Esophagus (tissue), 2 donors: ENCODE measurements at regions not wholly inside any gene's neighbourhood (a gene's known extent, or its start where the extent isn't known, plus 50 kb on each side); places are given as distances from the start of the nearest gene placed in this dataset.

Experiments used
- H3K27ac ChIP-seq, 2 donors: one replicate each; pipeline ENCODE4 v1.5.1; 2013; ENCODE audit warnings: low read depth in 2 of 2, mild to moderate bottlenecking in 2 of 2, inconsistent platforms in 1 of 2, low read length in 1 of 2, moderate library complexity in 1 of 2
- H3K27me3 ChIP-seq, 2 donors: one replicate each; pipeline ENCODE4 v1.6.1; 2013; ENCODE audit warnings: low read length in 2 of 2, control low read depth in 1 of 2, mild to moderate bottlenecking in 1 of 2; ENCODE audit not compliant: insufficient read depth in 2 of 2, control insufficient read depth in 1 of 2
- H3K36me3 ChIP-seq, 2 donors: one replicate each; pipeline ENCODE4 v1.6.1; 2013; ENCODE audit warnings: low read length in 1 of 2; ENCODE audit not compliant: control insufficient read depth in 2 of 2, insufficient read depth in 2 of 2
- H3K4me1 ChIP-seq, 2 donors: one replicate each; pipeline ENCODE4 v1.6.1; 2013; ENCODE audit warnings: low read length in 1 of 2; ENCODE audit not compliant: control insufficient read depth in 2 of 2, insufficient read depth in 2 of 2
- H3K4me3 ChIP-seq, 2 donors: one replicate each; pipeline ENCODE4 v1.5.1; 2013; ENCODE audit warnings: low read length in 2 of 2, mild to moderate bottlenecking in 2 of 2, low read depth in 1 of 2, moderate library complexity in 1 of 2
- H3K9me3 ChIP-seq, 2 donors: one replicate each; pipeline ENCODE4 v1.6.1; 2013; ENCODE audit warnings: mild to moderate bottlenecking in 2 of 2, low read depth in 1 of 2, low read length in 1 of 2, moderate library complexity in 1 of 2; ENCODE audit not compliant: control insufficient read depth in 2 of 2, insufficient read depth in 1 of 2
- WGBS, 2 donors: extraction: QIAGEN DNeasy Blood & Tissue Kit; methylation state at CpG; one replicate each; pipeline ENCODE4 v1.1.7; 2013; 5-methylcytosine and 5-hydroxymethylcytosine counted together
- donor health status: healthy with polysubstance abuse.
- donor health status: Bipolar disorder and iron deficiency.

DNA sequence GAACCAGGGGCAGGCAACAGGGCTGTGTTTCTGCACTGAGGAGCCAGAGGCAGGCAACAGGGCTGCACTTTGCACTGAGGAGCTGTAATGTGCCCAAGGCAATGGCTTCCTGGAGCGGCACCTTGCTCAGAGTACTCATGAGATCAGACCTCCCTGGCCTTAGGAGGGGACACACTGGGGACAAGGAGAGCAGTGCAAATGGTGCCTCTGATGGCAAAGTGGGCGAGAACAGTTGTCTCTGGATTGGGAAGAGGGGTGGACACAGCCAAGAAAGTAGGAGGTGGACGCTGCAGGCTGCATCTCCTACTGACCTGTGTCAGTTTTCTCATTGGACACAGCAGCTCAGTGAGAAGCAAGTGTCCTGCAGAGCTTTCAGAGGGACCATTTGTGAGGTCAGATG is 1443.3 kb downstream of the TBC1D22A start:
- Histone ChIP-seq H3K4me3 (no peak overlapping the region), H3K27ac (no peak overlapping the region), H3K36me3 (no peaks in the 10 kb centered on the region), H3K9me3 (peaks cover 0 to 2% of the 10 kb centered on the region in 2 donors), H3K4me1 (no peaks in the 10 kb centered on the region), H3K27me3 (no peaks in the 10 kb centered on the region)
- WGBS, 2 donors = 74 to 78% methylated on average over 3 of the region's 3 CpGs

DNA sequence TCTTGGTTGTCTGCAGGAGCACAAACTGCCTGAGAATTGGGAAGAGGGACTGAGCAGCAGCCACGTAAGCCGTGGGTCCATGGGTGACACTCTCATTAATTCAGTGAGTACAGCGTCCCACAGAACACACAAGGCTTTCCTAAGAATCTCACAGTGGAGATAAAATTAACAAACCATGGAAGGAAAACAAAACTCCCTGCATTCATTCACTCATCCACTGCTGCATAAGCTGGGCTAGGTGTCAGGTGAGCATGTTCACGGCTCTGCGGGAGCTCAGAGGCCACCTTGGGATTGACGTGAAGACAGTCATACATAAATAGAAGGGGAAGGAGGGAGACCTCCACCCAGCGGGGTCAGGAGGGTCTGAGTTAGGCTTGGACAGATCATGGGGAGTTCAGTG is 1442.7 kb downstream of the TBC1D22A start:
- H3K4me3 ChIP-seq = no peak overlapping the region
- WGBS, 2 donors = 69 to 75% methylated on average over 7 of the region's 7 CpGs
- H3K27ac ChIP-seq = no peak overlapping the region
- H3K36me3 ChIP-seq = no peaks in the 10 kb centered on the region
- H3K9me3 ChIP-seq = peaks cover 0 to 2% of the 10 kb centered on the region in 2 donors
- no peaks in the 10 kb centered on the region for H3K4me1 ChIP-seq
- no peaks in the 10 kb centered on the region for H3K27me3 ChIP-seq

DNA sequence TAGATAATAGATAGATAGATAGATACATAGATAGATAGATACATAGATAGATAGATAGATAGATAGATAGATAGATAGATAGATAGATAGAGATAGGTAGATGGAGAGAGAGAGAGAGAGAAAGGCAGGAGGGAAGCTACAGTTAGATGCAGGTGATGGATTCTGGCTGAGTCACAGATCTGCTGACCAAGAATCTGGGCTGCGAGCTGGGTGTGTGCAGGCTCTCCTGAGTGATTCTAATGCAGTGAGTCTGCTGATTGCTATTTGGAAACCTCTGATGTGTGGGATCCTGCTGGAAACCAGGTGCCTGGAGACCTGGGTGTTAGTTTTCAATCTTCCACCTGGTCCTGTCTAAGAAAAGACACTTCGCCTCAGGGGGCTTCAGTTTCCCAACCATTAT is 1441.8 kb downstream of the TBC1D22A start:
- Histone ChIP-seq H3K27me3 (no peaks in the 10 kb centered on the region), H3K36me3 (no peaks in the 10 kb centered on the region), H3K4me3 (no peak overlapping the region), H3K27ac (no peak overlapping the region), H3K9me3 (peaks cover 0 to 2% of the 10 kb centered on the region in 2 donors), H3K4me1 (no peaks in the 10 kb centered on the region)
- WGBS, 2 donors = 71 to 87% methylated on average over 2 of the region's 2 CpGs

DNA sequence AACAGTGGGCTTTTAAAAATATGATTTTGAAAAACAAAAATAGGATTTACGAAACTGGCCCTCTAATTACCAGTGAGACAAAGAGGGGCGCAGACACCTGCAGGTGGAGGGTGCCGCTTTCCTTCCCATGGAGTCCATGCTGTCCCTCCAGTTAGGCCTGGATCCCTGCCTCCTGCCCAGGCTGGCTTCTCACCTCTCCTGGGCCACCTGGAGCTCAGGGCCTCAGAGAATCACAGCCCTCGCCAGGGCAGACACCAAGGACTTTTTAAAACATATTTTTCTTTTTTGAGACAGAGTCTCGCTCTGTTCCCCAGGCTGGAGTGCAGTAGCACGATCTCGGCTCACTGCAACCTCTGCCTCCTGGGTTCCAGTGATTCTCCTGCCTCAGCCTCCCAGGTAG is 1437.2 kb downstream of the TBC1D22A start:
- Histone ChIP-seq H3K4me3 (no peak overlapping the region), H3K36me3 (no peaks in the 10 kb centered on the region), H3K27me3 (no peaks in the 10 kb centered on the region), H3K27ac (no peak overlapping the region), H3K4me1 (no peaks in the 10 kb centered on the region), H3K9me3 (no peaks in the 10 kb centered on the region)
- WGBS, 2 donors = 85 to 89% methylated on average over 7 of the region's 7 CpGs

DNA sequence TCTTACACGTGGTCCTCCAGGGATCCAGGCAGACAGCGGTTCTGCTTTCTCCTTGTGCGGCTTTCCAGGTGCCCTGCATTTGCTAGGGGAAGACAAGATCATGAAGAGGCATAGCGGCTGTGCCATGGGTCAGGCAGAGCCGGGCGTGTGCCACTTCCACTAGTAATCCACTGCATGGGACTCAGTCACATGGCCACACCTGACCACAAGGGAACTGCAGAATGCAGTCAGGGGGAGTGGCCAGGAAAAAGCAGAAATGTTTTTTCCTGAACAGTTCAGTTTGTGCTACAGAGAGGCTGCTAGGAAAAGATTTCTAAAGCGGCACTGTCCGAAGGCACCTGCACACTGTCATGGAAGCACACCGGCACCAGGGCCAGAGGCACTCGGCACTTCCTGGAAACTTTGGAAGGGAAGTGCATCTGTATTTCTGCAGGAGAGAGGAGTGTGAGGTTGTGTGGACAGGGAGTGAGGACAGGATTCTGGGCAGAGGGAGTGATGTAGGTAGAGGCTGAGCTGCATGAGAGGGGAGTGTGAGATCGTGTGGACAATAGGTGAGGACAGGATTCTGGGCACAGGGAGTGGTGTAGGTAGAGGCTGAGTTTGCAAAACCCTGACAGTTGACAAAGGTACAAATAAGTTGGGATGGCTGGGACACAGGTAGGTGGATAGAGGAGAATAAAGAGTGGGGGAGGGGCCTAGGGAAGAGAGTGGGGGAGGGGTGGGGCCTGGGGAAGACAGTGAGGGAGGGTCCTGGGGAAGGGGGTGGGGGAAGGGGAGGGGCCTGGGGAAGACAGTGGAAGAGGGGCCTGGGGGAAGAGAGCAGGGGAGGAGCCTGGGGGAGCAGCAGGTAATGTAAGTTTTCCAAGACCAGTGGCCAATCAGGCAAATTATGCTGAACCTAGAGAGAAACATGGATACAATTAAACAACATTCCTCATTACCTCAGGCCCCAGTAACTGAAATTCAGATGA is 1436.3 kb downstream of the TBC1D22A start:
- WGBS, 2 donors = 60 to 67% methylated on average over 11 of the region's 11 CpGs
- H3K36me3 ChIP-seq = no peaks in the 10 kb centered on the region

DNA sequence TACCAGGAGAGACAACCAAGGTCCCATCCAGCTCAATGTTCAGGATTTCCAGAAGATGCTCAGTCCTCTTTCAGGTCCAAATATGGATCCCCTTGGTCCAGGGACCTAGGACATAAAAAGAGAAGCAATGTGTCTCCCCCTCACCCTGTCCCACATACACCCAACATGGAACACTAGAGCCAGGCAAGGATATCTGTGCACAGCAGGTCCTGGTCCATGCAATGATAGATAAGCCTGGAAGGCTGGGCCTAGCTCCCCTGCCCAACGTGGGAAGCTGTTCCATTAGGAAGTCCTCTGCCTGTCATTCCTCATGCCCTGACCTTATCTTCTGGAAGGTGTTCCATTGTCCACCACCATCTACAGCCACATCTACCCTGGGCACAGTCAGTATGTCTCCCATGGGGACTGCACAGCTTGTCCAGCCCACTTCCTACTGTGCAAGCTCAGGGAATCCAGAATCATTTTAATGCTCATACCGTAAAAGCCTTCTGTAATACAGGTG is 1434.8 kb downstream of the TBC1D22A start:
- WGBS, 2 donors = 72 to 80% methylated on average over 2 of the region's 2 CpGs
- H3K27ac ChIP-seq = no peak overlapping the region

More for the DNA sequence above, 1436.3 kb downstream of the TBC1D22A start:
- H3K9me3 ChIP-seq = no peaks in the 10 kb centered on the region
- no peak overlapping the region for H3K4me3 ChIP-seq
- no peaks in the 10 kb centered on the region for H3K27me3 ChIP-seq
- no peak overlapping the region for H3K27ac ChIP-seq
- no peaks in the 10 kb centered on the region for H3K4me1 ChIP-seq

DNA sequence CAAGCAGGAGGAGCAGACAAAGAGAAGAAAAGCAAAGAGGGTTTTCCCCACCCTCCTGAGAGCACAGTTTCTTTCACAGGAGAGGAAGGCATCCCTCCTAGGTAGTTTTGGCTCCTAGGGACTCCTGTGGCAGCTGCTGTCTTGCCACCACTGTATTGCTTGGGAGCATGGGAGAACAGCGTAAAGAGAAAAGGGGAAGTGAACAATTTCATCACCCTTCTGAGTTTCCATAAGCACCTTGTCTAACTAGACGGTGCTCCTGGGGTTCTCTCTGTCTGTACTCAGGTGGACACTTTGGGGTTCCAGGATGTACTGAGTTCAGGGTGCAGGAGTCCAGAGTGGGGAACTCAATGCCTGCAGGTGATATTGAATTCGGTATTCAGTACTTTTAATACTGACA is 1430.5 kb downstream of the TBC1D22A start:
- no peaks in the 10 kb centered on the region for H3K36me3 ChIP-seq
- WGBS, 2 donors = 45 to 55% methylated on average over 3 of the region's 3 CpGs
- H3K27me3 ChIP-seq = no peaks in the 10 kb centered on the region
- H3K4me3 ChIP-seq = no peak overlapping the region
- H3K9me3 ChIP-seq = peaks cover 0 to 3% of the 10 kb centered on the region in 2 donors
- H3K27ac ChIP-seq = no peak overlapping the region
- no peaks in the 10 kb centered on the region for H3K4me1 ChIP-seq

More for the DNA sequence above, 1434.8 kb downstream of the TBC1D22A start:
- no peaks in the 10 kb centered on the region for H3K9me3 ChIP-seq
- H3K36me3 ChIP-seq = no peaks in the 10 kb centered on the region
- H3K4me3 ChIP-seq = no peak overlapping the region
- H3K4me1 ChIP-seq = no peaks in the 10 kb centered on the region
- H3K27me3 ChIP-seq = no peaks in the 10 kb centered on the region

DNA sequence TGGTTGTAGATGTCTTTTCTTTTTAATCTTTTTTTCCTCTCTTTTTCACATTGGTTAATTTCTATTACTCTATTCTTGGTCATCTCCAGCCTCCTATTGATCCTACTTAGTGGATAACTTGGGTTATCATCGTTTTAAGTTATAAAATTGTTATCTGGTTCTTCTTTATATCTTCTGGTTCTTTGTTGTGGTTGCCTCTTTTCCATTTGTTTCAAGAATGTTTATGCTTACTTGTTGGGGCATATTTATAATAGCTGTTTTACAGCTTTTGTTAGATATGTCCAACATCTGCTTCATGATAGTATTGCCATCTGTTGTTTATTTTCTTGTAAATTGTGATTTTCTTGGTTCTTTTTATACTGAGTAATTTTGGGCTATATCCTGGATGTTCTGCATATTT is 1429.6 kb downstream of the TBC1D22A start:
- no peaks in the 10 kb centered on the region for H3K27me3 ChIP-seq
- H3K27ac ChIP-seq = no peak overlapping the region
- H3K36me3 ChIP-seq = no peaks in the 10 kb centered on the region
- WGBS, 2 donors = 26 to 47% methylated on average over 1 of the region's 1 CpG
- no peak overlapping the region for H3K4me3 ChIP-seq
- peaks cover 0 to 3% of the 10 kb centered on the region in 2 donors for H3K9me3 ChIP-seq
- H3K4me1 ChIP-seq = peaks cover 0 to 2% of the 10 kb centered on the region in 2 donors

DNA sequence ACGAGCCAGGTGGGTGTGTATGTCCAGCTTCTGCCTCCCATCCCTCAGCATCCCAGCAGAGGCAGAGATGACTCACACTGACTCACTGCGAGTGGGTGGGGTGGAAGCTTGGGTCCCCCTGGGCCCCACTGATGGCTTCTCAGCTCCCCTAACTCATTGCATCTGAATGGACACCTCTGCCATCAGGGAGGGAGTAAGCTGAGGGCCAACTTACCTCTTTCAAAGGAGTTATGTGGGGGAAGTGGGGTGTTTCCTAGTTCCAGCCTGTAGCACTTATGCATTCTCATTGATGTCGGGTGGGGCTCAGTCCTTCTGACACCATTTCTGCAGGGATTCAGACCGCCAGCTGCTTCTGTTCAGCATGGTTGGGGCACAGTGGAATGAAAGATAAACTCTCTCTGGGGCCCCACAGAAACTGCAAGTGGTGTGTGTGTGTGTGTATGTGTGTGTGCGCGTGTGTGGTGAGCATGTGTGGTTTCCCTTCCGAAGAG is 1425.8 kb downstream of the TBC1D22A start:
- H3K27ac ChIP-seq = no peak overlapping the region
- no peak overlapping the region for H3K4me3 ChIP-seq
- H3K36me3 ChIP-seq = no peaks in the 10 kb centered on the region
- H3K27me3 ChIP-seq = no peaks in the 10 kb centered on the region
- 62% methylated on average over 7 of the region's 7 CpGs for WGBS, 2 donors
- H3K4me1 ChIP-seq = peaks cover 0 to 2% of the 10 kb centered on the region in 2 donors
- H3K9me3 ChIP-seq = peaks cover 0 to 3% of the 10 kb centered on the region in 2 donors
